GM23248 (cell line): ENCODE measurements at regions not wholly inside any gene's neighbourhood (a gene's known extent, or its start where the extent isn't known, plus 50 kb on each side); places are given as distances from the start of the nearest gene placed in this dataset.

Source experiments
- EZH2 ChIP-seq: fragments of 200-600 bp; sonication (generic); IDR thresholded peaks from 2 replicates; pipeline ENCODE4 v1.6.1; 2018; ENCODE audit warnings: antibody characterized with exemption, mild to moderate bottlenecking; ENCODE audit not compliant: insufficient read depth, poor library complexity, severe bottlenecking
- EZH2phosphoT487 ChIP-seq: fragments of 200-600 bp; sonication (generic); IDR thresholded peaks from 2 replicates; pipeline ENCODE4 v1.6.1; 2018; ENCODE audit warnings: antibody characterized with exemption, moderate library complexity, mild to moderate bottlenecking, low read depth; ENCODE audit not compliant: insufficient read depth

DNA sequence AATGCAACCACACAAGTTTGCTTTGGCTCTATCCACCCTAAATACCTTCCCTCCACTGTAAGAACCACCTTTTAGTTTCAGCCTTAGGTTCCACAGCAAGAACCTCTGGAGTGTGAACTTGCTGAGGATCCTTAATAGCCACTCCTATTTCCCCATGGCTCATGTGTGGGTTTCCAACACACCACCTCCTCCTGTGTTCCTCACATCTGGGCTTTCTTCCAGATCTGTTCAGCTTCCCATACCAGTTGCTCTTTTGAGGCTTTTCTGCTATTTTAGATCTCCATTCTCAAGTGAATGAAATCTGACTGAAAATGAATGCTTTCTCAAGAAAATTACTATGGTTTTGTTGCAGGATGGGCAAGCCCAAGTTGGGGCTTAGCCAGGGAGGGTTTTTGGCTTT is 104.8 kb upstream of the MIR17HG start:
- TF ChIP-seq EZH2phosphoT487 (no peak), EZH2 (no peak)
